Stimulated activated CD8-positive, alpha-beta memory T cell treated with anti-CD3 and anti-CD28 coated beads, Interleukin-7, amount 100 ng/mL, for 48 hours (primary cell): ENCODE measurements at regions not wholly inside any gene's neighbourhood (a gene's known extent, or its start where the extent isn't known, plus 50 kb on each side); places are given as distances from the start of the nearest gene placed in this dataset.

ENCODE experiments used
- DNase-seq, 2 donors: peaks; one replicate each; pipeline ENCODE4 v3.0.0-alpha.2; 2020; ENCODE audit warnings: low read depth in 1 of 2; ENCODE audit errors: extremely low read depth in 1 of 2

DNA sequence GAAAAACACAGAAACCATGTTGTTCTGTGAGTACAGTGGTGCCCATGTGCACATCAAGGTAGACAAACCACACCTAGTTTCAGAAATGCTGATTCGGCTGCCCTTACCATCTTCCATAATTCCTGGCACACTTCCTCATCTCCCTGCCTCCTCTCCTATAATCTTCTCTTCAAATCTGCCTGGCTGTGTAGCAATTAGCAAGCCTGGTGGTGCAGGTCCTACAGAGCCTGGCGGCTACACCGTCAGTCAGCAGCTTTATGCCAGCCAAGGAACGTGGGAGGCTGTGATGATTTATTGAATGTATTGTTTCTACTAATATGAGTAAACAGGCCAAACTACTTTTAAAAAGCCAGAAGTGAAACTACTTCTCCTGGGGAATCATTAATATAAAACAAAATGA, 106.8 kb downstream of the SEMA6D start:
- DNase-seq, result no peak

- DNase-seq, result no peak
Observed at GRCh38 chr15:47829667-47830066, 112.4 kb downstream of the SEMA6D start.

GRCh38 chr15:47834093-47834492, 116.8 kb downstream of the SEMA6D start:
- DNase-seq, result no peak

DNA sequence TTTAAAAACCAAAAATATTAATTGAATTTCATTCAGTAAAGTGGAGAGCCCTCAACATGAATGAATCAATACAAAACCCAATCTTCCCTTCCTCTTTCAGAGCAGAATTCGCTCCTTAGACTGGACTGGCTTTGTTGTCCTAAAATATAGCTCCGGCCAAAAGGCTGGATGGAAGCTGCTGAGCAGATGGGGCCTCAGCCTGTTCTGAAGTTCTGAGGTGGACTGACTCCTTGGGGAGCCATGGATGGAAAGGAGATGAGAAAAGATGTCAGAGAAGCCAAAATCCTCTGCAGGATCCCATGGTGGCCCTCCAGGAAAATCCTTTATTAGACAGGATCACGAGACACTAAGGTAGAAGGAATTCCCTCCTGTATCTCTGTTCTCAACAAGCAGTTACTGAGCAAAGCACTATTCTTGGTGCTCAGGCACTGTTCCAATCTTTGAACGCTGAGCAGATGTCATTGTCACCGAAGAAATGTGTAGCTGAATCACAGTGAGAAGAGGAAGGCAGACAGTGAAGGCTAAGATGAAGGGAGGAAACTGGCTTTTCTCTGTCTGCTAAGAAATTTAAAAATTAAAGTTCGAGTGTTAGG, 122.0 kb downstream of the SEMA6D start:
- no peak for DNase-seq

GRCh38 chr15:47843124-47843663, 125.9 kb downstream of the SEMA6D start:
- no peak for DNase-seq

- no peak for DNase-seq
Observed at GRCh38 chr15:47844437-47844836, 127.1 kb downstream of the SEMA6D start.

DNA sequence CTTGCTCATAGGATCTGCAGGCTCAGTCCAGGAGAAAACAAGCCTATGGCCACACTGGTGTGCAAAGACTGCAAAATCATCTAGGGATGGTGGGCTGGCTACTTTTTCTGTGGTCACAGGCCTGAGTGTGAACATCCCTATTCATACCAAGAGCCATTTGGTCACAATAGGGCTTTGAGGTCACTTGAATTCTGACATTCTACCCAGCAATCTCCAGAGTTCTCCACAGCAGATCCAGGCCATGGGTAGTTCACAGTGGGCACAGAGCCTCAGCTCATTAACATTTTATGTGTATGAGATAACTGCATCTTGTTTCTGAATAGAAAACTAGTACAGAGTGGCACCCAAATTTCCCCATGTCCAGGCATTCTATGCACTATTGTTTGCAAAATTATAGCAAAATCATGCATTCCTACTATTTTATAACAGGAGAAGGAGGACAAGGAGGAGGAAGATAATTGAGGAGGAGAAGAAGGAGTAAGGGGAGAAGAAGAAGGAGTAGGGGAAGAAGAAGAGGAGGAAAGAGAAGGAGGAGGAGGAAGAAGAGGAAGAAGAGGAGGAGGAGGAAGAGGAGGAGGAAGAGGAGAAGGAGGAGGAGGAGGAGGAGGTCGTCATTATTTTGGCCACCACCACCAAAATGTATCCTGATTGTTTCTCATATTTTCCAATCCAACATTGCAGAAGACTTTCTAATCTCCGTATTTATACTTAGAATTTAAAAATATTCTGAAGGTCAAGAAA, 129.0 kb downstream of the SEMA6D start:
- DNase-seq, result no peak

- no peak for DNase-seq
Observed at GRCh38 chr15:47846876-47847275, 129.6 kb downstream of the SEMA6D start.

DNA sequence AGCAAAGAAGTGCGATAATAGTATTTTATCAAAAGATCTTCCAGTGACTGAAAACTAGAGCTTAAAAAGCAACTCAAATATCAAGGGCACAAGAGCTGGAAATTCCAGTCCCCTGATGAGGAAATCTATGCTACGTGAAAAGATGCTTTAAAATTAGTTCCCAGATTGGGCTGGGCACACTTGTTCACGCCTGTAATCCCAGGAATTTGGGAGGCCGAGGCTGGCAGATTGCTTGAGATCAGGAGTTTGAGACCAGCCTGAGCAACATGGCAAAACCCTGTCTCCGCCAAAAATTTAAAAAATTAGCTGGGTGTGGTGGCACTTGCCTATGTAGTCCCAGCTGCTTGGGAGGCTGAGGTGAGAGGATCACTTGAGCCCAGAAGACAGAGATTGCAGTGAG, 138.8 kb downstream of the SEMA6D start:
- DNase-seq, result no peak

GRCh38 chr15:47857014-47857775, 139.9 kb downstream of the SEMA6D start:
- no peak for DNase-seq

DNA sequence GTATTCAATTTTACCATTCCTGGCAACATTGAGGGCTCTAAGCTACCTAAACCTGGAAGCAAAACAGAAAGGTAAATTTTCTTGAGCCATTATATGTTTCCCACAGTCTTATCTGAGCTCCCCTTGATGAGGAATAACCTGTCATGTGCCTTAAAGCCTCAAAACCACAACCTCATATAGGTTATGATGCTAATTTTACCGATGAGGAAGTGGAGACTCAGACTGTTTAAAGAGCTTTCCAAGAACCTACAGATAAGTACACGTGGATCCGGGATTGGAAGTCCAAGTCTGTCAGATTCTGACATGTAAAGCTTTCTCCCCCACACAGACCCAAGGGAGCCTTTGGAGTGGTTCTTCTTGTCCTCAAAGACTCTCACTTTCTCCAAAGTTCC, 140.5 kb downstream of the SEMA6D start:
- no peak for DNase-seq

DNA sequence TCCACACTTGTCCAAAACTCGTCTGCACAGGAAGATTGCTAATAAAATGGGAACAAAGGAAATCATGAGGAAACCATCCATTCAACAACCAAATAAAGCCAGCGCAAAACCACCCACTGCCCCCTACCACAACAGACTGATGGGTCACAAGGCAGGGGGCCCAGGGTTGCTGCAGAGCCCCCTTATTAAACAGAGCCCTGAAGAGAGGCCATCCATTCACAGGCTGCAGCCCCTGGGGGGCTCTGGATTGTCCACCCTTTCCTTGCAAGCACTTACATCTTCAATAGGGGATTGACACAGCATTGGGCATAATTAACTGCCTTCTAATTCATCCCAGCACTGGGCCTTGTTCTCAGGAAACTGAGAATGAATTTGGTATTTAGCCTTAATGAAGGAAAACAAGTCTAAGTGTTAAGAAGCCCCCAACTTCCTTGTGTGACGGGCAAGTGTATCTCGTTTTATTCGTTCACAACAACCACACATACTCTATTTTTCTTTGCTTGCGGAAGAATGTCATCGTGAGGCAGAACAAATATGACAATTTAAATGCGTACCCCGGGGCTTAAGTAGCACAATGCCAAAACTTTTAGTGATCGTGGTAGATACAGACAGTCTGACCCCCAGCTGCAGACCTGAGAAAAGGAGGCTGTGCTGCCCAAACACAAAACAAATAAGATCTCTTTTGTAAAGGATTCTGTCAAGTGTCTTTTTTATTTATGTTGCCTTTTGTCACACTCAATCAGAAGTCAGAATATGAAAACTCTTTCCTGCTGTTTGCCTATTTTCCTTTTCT, 144.0 kb downstream of the SEMA6D start:
- DNase-seq, result no peak

DNA sequence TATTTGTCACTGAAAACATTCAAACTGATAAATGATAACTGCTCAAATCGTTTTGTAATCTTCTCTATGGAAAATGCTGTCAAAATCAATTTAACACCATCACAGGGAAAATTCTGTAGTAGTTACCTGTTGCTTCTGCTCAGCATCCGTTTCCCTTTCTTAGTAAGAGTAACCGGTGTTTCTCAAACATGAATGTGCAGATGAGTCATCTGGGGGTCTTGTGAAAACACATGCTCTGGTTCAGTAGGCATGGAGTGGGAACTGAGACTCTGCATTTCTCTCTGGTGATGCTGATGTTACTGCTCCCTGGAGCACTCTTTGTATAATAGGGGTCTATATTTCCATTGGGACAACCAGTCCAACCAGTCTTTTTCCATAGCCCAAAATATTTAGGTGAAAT, 145.1 kb downstream of the SEMA6D start:
- DNase-seq, result no peak

DNA sequence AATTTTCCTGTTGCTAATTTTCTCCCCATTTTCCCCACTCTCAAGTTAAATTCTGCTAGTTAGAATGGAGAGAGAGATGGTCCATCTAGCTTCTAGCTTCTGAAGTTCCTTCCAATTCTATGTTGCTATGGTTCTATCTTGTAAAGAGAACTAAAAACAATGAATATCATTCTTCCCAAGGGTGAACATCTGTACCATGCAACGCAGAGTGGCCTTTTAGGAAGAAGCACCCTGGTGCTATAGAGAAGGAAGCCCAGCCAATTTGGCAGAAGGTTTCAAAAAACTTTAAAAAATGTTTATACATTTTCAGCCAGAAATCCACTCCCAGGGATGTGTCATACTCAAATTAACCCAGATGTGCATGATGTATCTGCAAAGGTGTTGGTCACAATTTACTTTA, 149.1 kb downstream of the SEMA6D start:
- no peak for DNase-seq

DNA sequence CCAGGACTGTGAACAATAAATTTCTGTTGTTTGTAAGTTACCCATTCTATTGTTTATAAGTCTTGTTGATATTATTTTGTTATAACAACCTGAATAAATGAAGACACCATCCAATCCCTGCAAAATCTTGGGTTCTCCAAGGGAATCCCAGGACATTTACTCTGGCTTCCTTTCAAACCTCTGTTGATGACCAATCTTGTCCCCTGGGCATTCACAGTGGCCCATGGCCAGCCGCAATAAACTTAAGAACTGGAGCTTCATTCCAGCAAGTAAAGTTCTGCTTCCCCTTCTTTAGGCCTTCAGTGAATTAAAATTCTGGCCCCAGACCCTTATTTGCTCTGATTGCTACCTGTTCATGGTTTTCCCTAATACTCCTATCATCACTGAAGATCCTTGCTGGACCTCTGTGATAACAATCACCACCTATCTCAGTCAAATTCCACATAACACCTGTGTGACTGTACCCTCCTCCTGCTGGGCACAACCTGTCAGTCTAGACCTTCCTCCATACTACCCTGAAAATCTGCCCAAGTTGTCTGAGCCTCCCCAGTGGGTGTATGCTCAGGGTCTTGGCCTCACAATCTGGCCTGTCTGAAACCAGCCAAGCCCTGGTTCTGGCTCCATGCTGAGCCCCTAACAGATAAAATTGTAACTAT, 153.1 kb downstream of the SEMA6D start:
- DNase-seq, result no peak

DNA sequence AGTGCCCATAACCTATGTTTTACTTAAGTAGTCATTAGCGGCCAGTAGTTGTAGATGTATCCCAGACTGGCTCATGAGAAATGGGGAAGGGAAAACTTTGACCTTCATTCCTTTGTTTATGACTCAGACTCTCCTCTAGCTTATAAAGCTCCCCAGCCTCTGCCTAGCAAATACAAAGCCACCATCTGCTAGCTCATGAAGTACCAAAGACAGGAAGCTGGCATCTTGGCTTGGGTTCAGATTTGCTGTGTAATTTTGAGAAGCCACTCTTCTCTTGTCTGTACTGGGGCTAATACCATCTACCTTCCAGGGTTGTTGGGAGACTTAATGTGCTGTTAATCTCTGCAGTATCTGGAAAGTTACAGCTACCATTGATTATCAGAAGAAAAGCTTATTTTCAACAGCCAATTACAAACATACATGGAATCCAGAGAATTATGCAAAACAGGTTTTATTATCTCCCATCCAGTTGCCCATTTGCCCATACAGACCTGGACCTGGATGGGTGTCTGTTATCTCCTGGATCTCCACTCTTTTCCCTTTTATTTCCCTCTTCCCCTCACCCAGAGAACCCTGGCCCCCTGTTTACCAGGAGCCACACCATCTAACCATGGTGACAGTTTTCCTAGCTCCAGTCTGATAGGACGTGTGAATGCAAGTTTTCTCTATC, 153.8 kb downstream of the SEMA6D start:
- no peak for DNase-seq

GRCh38 chr15:47872208-47872607, 154.9 kb downstream of the SEMA6D start:
- DNase-seq, result no peak

- no peak for DNase-seq
Observed at GRCh38 chr15:47872869-47873432, 155.6 kb downstream of the SEMA6D start.

DNA sequence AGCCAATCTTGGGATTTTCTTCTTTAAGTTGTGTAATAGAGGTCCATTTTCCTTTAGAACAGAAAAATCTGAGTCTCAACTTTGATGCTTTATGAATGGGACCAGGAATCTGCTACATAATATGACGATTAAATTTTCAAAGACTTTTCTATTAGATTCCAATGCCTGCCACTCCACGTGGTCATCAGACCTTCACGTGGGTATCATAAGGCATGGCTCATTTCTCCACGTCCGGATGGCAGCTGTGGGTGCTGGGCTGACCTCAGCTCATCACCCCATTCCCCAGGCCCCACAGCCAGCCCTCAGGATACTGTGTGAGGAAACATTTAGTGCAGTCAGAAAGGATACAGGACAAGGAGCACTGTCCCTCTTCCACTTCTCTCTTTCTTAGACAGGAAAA, 159.7 kb downstream of the SEMA6D start:
- no peak for DNase-seq

- DNase-seq, result no peak
Observed at GRCh38 chr15:47877836-47878235, 160.5 kb downstream of the SEMA6D start.
